H1 (cell line): ENCODE measurements at regions not wholly inside any gene's neighbourhood (a gene's known extent, or its start where the extent isn't known, plus 50 kb on each side); places are given as distances from the start of the nearest gene placed in this dataset.

Source experiments
- ATF3 ChIP-seq: IDR thresholded peaks from 2 replicates; pipeline ENCODE4 v1.6.1; 2011; ENCODE audit warnings: low read depth, mild to moderate bottlenecking, low read length; ENCODE audit not compliant: insufficient read depth
- CEBPB ChIP-seq: IDR thresholded peaks from 2 replicates; pipeline ENCODE4 v1.6.1; 2012; ENCODE audit warnings: low read depth, low read length
- CTCF ChIP-seq, 3 experiments: IDR thresholded peaks; 1 replicate in 2 of 3; 2 replicates in 1 of 3; pipeline versions ENCODE4 v1.5.1 to v1.6.1; 2011; ENCODE audit warnings: low read length in 3 of 3, mild to moderate bottlenecking in 3 of 3, inconsistent platforms in 2 of 3, low read depth in 1 of 3, moderate library complexity in 1 of 3; ENCODE audit not compliant: insufficient read depth in 1 of 3; ENCODE audit errors: control extremely low read depth in 1 of 3
- EP300 ChIP-seq, 2 experiments: IDR thresholded peaks; 1 replicate in 1 of 2; 2 replicates in 1 of 2; pipeline ENCODE4 v1.6.1; 2011 to 2012; ENCODE audit warnings: low read depth in 2 of 2, low read length in 2 of 2, mild to moderate bottlenecking in 2 of 2, borderline replicate concordance in 1 of 2, inconsistent platforms in 1 of 2, moderate library complexity in 1 of 2
- EZH2 ChIP-seq: fragments of 200-600 bp; sonication (generic); IDR thresholded peaks from 2 replicates; pipeline ENCODE4 v1.7.1; 2012; ENCODE audit warnings: low read depth, mild to moderate bottlenecking, moderate library complexity, low read length, inconsistent platforms; ENCODE audit not compliant: severe bottlenecking
- FOSL1 ChIP-seq: IDR thresholded peaks from 2 replicates; pipeline ENCODE4 v1.6.1; 2011; ENCODE audit warnings: mild to moderate bottlenecking, low read depth, low read length, moderate library complexity; ENCODE audit not compliant: insufficient read depth
- GTF2F1 ChIP-seq: IDR thresholded peaks from 2 replicates; pipeline ENCODE4 v1.6.1; 2012; ENCODE audit warnings: low read depth, low read length, improper control_type of control experiment, borderline replicate concordance
- KDM1A ChIP-seq: fragments of 200-600, 300-600 bp; sonication (generic); IDR thresholded peaks from 2 replicates; pipeline ENCODE4 v1.7.1; 2016; ENCODE audit warnings: mild to moderate bottlenecking, low read length, borderline replicate concordance
- POLR2A ChIP-seq, 2 experiments: IDR thresholded peaks; 1 replicate in 1 of 2; 2 replicates in 1 of 2; pipeline ENCODE4 v1.6.1; 2011; ENCODE audit warnings: low read depth in 2 of 2, low read length in 2 of 2, mild to moderate bottlenecking in 2 of 2; ENCODE audit errors: control extremely low read depth in 1 of 2
- SIN3A ChIP-seq, 2 experiments: IDR thresholded peaks in 1 of 2; conservative IDR thresholded peaks in 1 of 2; 2 replicates each; pipeline ENCODE4 v1.6.1; 2011 to 2012; ENCODE audit warnings: low read length in 2 of 2, improper control_type of control experiment in 1 of 2, low read depth in 1 of 2, mild to moderate bottlenecking in 1 of 2

GRCh38 chr6:139982652-139983295 lies 608.3 kb upstream of the CITED2 start:
- TF ChIP-seq EP300 (IDR thresholded peaks at IDR 0.05; ENCODE audit: borderline replicate concordance in 1 of 2, low read depth in 2 of 2, low read length in 2 of 2) (no peak), SIN3A (conservative IDR thresholded peaks at IDR 0.05 in 1 of 2, IDR thresholded peaks at IDR 0.05 in 1 of 2; ENCODE audit: low read depth in 1 of 2, low read length in 2 of 2) (no peak), KDM1A (no peak), CTCF (IDR thresholded peaks at IDR 0.05; ENCODE audit: control extremely low read depth in 1 of 3, insufficient read depth in 1 of 3, low read depth in 1 of 3, low read length in 3 of 3) (no peak), FOSL1 (no peak), CEBPB (no peak), ATF3 (no peak), GTF2F1 (no peak), POLR2A (IDR thresholded peaks at IDR 0.05; ENCODE audit: control extremely low read depth in 1 of 2, low read depth in 2 of 2, low read length in 2 of 2) (no peak), EZH2 (no peak)
